ENCODE measurements at regions not wholly inside any gene's neighbourhood (a gene's known extent, or its start where the extent isn't known, plus 50 kb on each side); places are given as distances from the start of the nearest gene placed in this dataset.
A peak's percentile ranks its signal among the peaks of the same experiment; 100 is the strongest.

GRCh38 chr14:48748151-48748675 is 838.0 kb downstream of the RPS29 start:
- Mint-ChIP-seq H3K27me3 (ENCODE audit: insufficient read depth, low read depth) (no peaks in the 10 kb centered on the region), H3K27ac (no peak overlapping the region), H3K9me3 (no peaks in the 10 kb centered on the region), H3K4me3 (no peak overlapping the region), H3K4me1 (peaks cover 16% of the 10 kb centered on the region), H3K36me3 (no peaks in the 10 kb centered on the region)
- Histone ChIP-seq H3K27me3 (no peaks in the 10 kb centered on the region), H4K20me1 (ENCODE audit: low read depth) (no peaks in the 10 kb centered on the region), H3K4me2 (peak overlapping the region; percentile 37), H3K4me3 (no peak overlapping the region), H3K9ac (no peak overlapping the region), H2AFZ (replicated peaks) (peak overlapping the region; percentile 62), H3K4me1 (peaks cover 19% of the 10 kb centered on the region), H3K36me3 (no peaks in the 10 kb centered on the region), H3K27ac (peak overlapping the region; percentile 25), H3F3A (ENCODE audit: low read depth) (no peaks in the 10 kb centered on the region), H3K9me3 (ENCODE audit: low read depth) (no peaks in the 10 kb centered on the region), H3K79me2 (ENCODE audit: low read depth) (no peaks in the 10 kb centered on the region)
- DNase-seq (ENCODE audit: low spot score), result no peak
- TF ChIP-seq EZH2 (IDR thresholded peaks at IDR 0.05), result no peak
- no peak for TF ChIP-seq CTCF (IDR thresholded peaks at IDR 0.05)
- no peak for TF ChIP-seq EZH2phosphoT487 (IDR thresholded peaks at IDR 0.05)

- Histone ChIP-seq H3K79me2 (ENCODE audit: low read depth) (no peaks in the 10 kb centered on the region), H3K4me3 (no peak overlapping the region), H2AFZ (replicated peaks) (peak overlapping the region; percentile 62), H3K27me3 (no peaks in the 10 kb centered on the region), H3F3A (ENCODE audit: low read depth) (no peaks in the 10 kb centered on the region), H3K36me3 (no peaks in the 10 kb centered on the region), H3K4me1 (peaks cover 19% of the 10 kb centered on the region), H3K4me2 (peak overlapping the region; percentile 37), H3K27ac (no peak overlapping the region), H3K9ac (no peak overlapping the region), H4K20me1 (ENCODE audit: low read depth) (no peaks in the 10 kb centered on the region), H3K9me3 (ENCODE audit: low read depth) (no peaks in the 10 kb centered on the region)
- Mint-ChIP-seq H3K9me3 (no peaks in the 10 kb centered on the region), H3K4me1 (peaks cover 16% of the 10 kb centered on the region), H3K36me3 (no peaks in the 10 kb centered on the region), H3K4me3 (no peak overlapping the region), H3K27me3 (ENCODE audit: insufficient read depth, low read depth) (no peaks in the 10 kb centered on the region), H3K27ac (no peak overlapping the region)
- no peak for DNase-seq (ENCODE audit: low spot score)
- no peak for TF ChIP-seq EZH2phosphoT487 (IDR thresholded peaks at IDR 0.05)
- no peak for TF ChIP-seq EZH2 (IDR thresholded peaks at IDR 0.05)
- no peak for TF ChIP-seq CTCF (IDR thresholded peaks at IDR 0.05)
Observed at GRCh38 chr14:48747561-48748089, 838.6 kb downstream of the RPS29 start.

- no peaks in the 10 kb centered on the region for H3K27me3 Mint-ChIP-seq (ENCODE audit: insufficient read depth, low read depth)
- H3F3A ChIP-seq (ENCODE audit: low read depth), result no peaks in the 10 kb centered on the region
- no peak overlapping the region for H3K4me3 ChIP-seq
- H3K36me3 Mint-ChIP-seq, result no peaks in the 10 kb centered on the region
- no peak overlapping the region for H3K9ac ChIP-seq
- H3K36me3 ChIP-seq, result no peaks in the 10 kb centered on the region
- no peak for TF ChIP-seq EZH2phosphoT487 (IDR thresholded peaks at IDR 0.05)
- DNase-seq (ENCODE audit: low spot score), result no peak
- no peak overlapping the region for H3K4me3 Mint-ChIP-seq
- H3K27ac Mint-ChIP-seq, result no peak overlapping the region
- no peak overlapping the region for H2AFZ ChIP-seq (replicated peaks)
- H3K4me1 Mint-ChIP-seq, result peaks cover 16% of the 10 kb centered on the region
- no peaks in the 10 kb centered on the region for H3K27me3 ChIP-seq
- no peaks in the 10 kb centered on the region for H3K79me2 ChIP-seq (ENCODE audit: low read depth)
- no peaks in the 10 kb centered on the region for H3K9me3 ChIP-seq (ENCODE audit: low read depth)
- H3K4me2 ChIP-seq, result no peak overlapping the region
- peaks cover 19% of the 10 kb centered on the region for H3K4me1 ChIP-seq
- no peaks in the 10 kb centered on the region for H3K9me3 Mint-ChIP-seq
- no peaks in the 10 kb centered on the region for H4K20me1 ChIP-seq (ENCODE audit: low read depth)
- no peak overlapping the region for H3K27ac ChIP-seq
Observed at GRCh38 chr14:48744202-48744601, 842.0 kb downstream of the RPS29 start.

GRCh38 chr14:48738186-48738925 is 847.8 kb downstream of the RPS29 start:
- TF ChIP-seq EZH2phosphoT487 (IDR thresholded peaks at IDR 0.05) (no peak), CTCF (IDR thresholded peaks at IDR 0.05) (no peak), EZH2 (IDR thresholded peaks at IDR 0.05) (no peak)
- H2AFZ ChIP-seq (replicated peaks), result no peak overlapping the region
- no peaks in the 10 kb centered on the region for H3F3A ChIP-seq (ENCODE audit: low read depth)
- no peaks in the 10 kb centered on the region for H3K9me3 ChIP-seq (ENCODE audit: low read depth)
- no peaks in the 10 kb centered on the region for H4K20me1 ChIP-seq (ENCODE audit: low read depth)
- H3K27me3 ChIP-seq, result no peaks in the 10 kb centered on the region
- Mint-ChIP-seq H3K9me3 (peaks cover 12% of the 10 kb centered on the region), H3K4me3 (no peak overlapping the region), H3K4me1 (no peaks in the 10 kb centered on the region), H3K36me3 (peaks cover 2% of the 10 kb centered on the region), H3K27ac (no peak overlapping the region), H3K27me3 (ENCODE audit: insufficient read depth, low read depth) (no peaks in the 10 kb centered on the region)
- H3K4me2 ChIP-seq, result no peak overlapping the region
- no peaks in the 10 kb centered on the region for H3K79me2 ChIP-seq (ENCODE audit: low read depth)
- H3K36me3 ChIP-seq, result no peaks in the 10 kb centered on the region
- H3K27ac ChIP-seq, result no peak overlapping the region
- H3K4me1 ChIP-seq, result no peaks in the 10 kb centered on the region
- no peak overlapping the region for H3K4me3 ChIP-seq
- H3K9ac ChIP-seq, result no peak overlapping the region
- DNase-seq (ENCODE audit: low spot score), result no peak

Data from neural progenitor cell (in vitro differentiated cells).